OCI-LY7 (cell line): ENCODE measurements at regions not wholly inside any gene's neighbourhood (a gene's known extent, or its start where the extent isn't known, plus 50 kb on each side); places are given as distances from the start of the nearest gene placed in this dataset.

Source experiments
- CTCF ChIP-seq: fragments of 200-600 bp; sonication (generic); conservative IDR thresholded peaks from 2 replicates; pipeline ENCODE4 v1.5.1; 2014; ENCODE audit warnings: mild to moderate bottlenecking, antibody characterized with exemption, low read length, moderate library complexity, mixed read lengths
- EZH2phosphoT487 ChIP-seq: fragments of 200-600 bp; sonication (generic); IDR thresholded peaks from 2 replicates; pipeline ENCODE4 v1.6.1; 2018; ENCODE audit warnings: low read depth, borderline replicate concordance, mild to moderate bottlenecking, mixed run types, antibody characterized with exemption, low read length, moderate library complexity, mixed read lengths

GRCh38 chr12:70045036-70045435, 198.2 kb upstream of the CNOT2 start:
- TF ChIP-seq EZH2phosphoT487 (no peak), CTCF (no peak)
